Caco-2 (cell line): ENCODE measurements at regions not wholly inside any gene's neighbourhood (a gene's known extent, or its start where the extent isn't known, plus 50 kb on each side); places are given as distances from the start of the nearest gene placed in this dataset.

ENCODE experiments used
- BruUV-seq: library from RNA; stranded (reverse); fragments of 400-500 nt; replicated peaks from 2 replicates; lab custom pipeline; 2021; lab: Mats Ljungman, UMichigan
- CTCF ChIA-PET: fragments of 300-600 bp; sonication (Branson Sonifier 250); formaldehyde crosslinking; loops from one replicate; lab custom pipeline; 2022; ENCODE audit warnings: antibody characterized with exemption; lab: Charles Lee
- POLR2A ChIA-PET: fragments of 300-600 bp; sonication (Branson Sonifier 250); formaldehyde crosslinking; loops from one replicate; lab custom pipeline; 2022; ENCODE audit warnings: antibody characterized with exemption; lab: Charles Lee
- DNase-seq, 2 experiments: peaks; one replicate each; pipeline versions ENCODE4 v3.0.0 to v3.0.0-alpha.2; 2020 to 2022
- H3K27me3 ChIP-seq: replicated peaks from 2 replicates; pipeline ENCODE4 v1.6.0; 2011; ENCODE audit warnings: low read length; ENCODE audit not compliant: control insufficient read depth, insufficient read depth
- H3K36me3 ChIP-seq: 2 replicates; pipeline ENCODE4 v1.5.1; 2011; ENCODE audit warnings: low read length; ENCODE audit not compliant: control insufficient read depth, insufficient read depth
- H3K4me1 ChIP-seq: fragments of 250-450 bp; sonication (Bioruptor Pico); 2 replicates; pipeline ENCODE4 v1.5.1; 2020; ENCODE audit warnings: mild to moderate bottlenecking
- H3K4me3 ChIP-seq: 2 replicates; pipeline ENCODE4 v1.5.1; 2011; ENCODE audit warnings: low read depth, mild to moderate bottlenecking, control low read depth, low read length
- H3K9me3 ChIP-seq: fragments of 250-450 bp; sonication (Bioruptor Pico); 2 replicates; pipeline ENCODE4 v1.5.1; 2020; ENCODE audit warnings: mild to moderate bottlenecking, moderate library complexity
- H3K27ac Mint-ChIP-seq: one replicate; pipeline ENCODE4 v1.8.0; 2022; ENCODE audit warnings: mixed read lengths; ENCODE audit not compliant: unreplicated experiment
- H3K27me3 Mint-ChIP-seq: one replicate; pipeline ENCODE4 v1.8.0; 2022; ENCODE audit warnings: mixed read lengths; ENCODE audit not compliant: insufficient read depth, unreplicated experiment
- H3K36me3 Mint-ChIP-seq: one replicate; pipeline ENCODE4 v1.8.0; 2022; ENCODE audit warnings: mild to moderate bottlenecking, mixed read lengths; ENCODE audit not compliant: insufficient read depth, unreplicated experiment
- H3K4me1 Mint-ChIP-seq: one replicate; pipeline ENCODE4 v1.8.0; 2022; ENCODE audit warnings: low read depth, mixed read lengths; ENCODE audit not compliant: unreplicated experiment
- H3K4me3 Mint-ChIP-seq: one replicate; pipeline ENCODE4 v1.8.0; 2022; ENCODE audit warnings: mild to moderate bottlenecking, moderate library complexity, mixed read lengths; ENCODE audit not compliant: unreplicated experiment
- H3K9me3 Mint-ChIP-seq: one replicate; pipeline ENCODE4 v1.8.0; 2022; ENCODE audit warnings: mixed read lengths; ENCODE audit not compliant: unreplicated experiment
- CTCF ChIP-seq, 2 experiments: fragments of 200-600 bp in 1 of 2; IDR thresholded peaks; 1 replicate in 1 of 2; 2 replicates in 1 of 2; pipeline versions ENCODE4 v1.5.1 to v1.8.0; 2011 to 2022; ENCODE audit warnings: antibody characterized with exemption in 1 of 2, control low read depth in 1 of 2, inconsistent platforms in 1 of 2, low read depth in 1 of 2, low read length in 1 of 2, mild to moderate bottlenecking in 1 of 2, moderate library complexity in 1 of 2; ENCODE audit not compliant: insufficient read depth in 1 of 2, severe bottlenecking in 1 of 2, unreplicated experiment in 1 of 2
- intact Hi-C: fragments of 100-400 bp; cut with micrococcal nuclease; formaldehyde crosslinking; loops from one replicate; pipeline ENCODE4 v1.10.0; 2022; ENCODE audit not compliant: unreplicated experiment

DNA sequence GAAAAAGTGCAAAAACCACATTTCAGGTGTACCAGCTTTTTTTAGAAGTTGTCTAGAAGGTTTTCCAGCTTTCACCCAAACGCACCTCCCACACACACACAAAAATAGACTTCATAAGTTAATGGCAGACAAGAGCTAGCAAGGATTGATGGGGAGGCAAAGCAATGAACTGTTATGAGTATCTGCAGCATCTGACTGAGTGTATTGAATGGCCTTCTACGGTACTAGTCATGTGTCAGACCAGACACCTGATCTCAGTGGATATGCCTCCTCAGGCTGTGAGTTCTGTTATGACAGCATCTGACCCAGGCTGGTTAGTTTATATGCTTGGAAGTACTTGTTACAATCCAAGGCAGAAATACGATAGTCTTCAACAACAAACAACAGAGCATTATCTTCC is 406.1 kb upstream of the AUTS2 start:
- no TSS peak for BruUV-seq

GRCh38 chr7:69193061-69193460 is 405.2 kb upstream of the AUTS2 start:
- Mint-ChIP-seq H3K36me3 (no peaks in the 10 kb centered on the region), H3K27me3 (no peaks in the 10 kb centered on the region), H3K27ac (no peak overlapping the region), H3K4me1 (no peaks in the 10 kb centered on the region), H3K4me3 (no peak overlapping the region), H3K9me3 (peaks cover 29% of the 10 kb centered on the region)
- Histone ChIP-seq H3K27me3 (no peaks in the 10 kb centered on the region), H3K4me3 (no peak overlapping the region), H3K4me1 (no peaks in the 10 kb centered on the region), H3K36me3 (no peaks in the 10 kb centered on the region), H3K9me3 (peaks cover 7% of the 10 kb centered on the region; the same call in 1 of the 2 replicates)
- DNase-seq = no peak
- CTCF ChIA-PET = no interaction called here
- no peak for TF ChIP-seq CTCF (IDR thresholded peaks at IDR 0.05; ENCODE audit: insufficient read depth in 1 of 2, low read depth in 1 of 2, low read length in 1 of 2, severe bottlenecking in 1 of 2, unreplicated experiment in 1 of 2)
- POLR2A ChIA-PET = no interaction called here
- BruUV-seq = no TSS peak
- intact Hi-C loops = no loop called here

More for the DNA sequence above, 406.1 kb upstream of the AUTS2 start:
- Histone ChIP-seq H3K4me1 (no peaks in the 10 kb centered on the region), H3K9me3 (peaks cover 10% of the 10 kb centered on the region; the same call in 1 of the 2 replicates), H3K36me3 (no peaks in the 10 kb centered on the region), H3K4me3 (no peak overlapping the region), H3K27me3 (no peaks in the 10 kb centered on the region)
- POLR2A ChIA-PET = no interaction called here
- intact Hi-C loops = no loop called here
- Mint-ChIP-seq H3K36me3 (no peaks in the 10 kb centered on the region), H3K4me3 (no peak overlapping the region), H3K27ac (no peak overlapping the region), H3K27me3 (no peaks in the 10 kb centered on the region), H3K4me1 (no peaks in the 10 kb centered on the region), H3K9me3 (peaks cover 29% of the 10 kb centered on the region)
- CTCF ChIA-PET = no interaction called here
- no peak for TF ChIP-seq CTCF (IDR thresholded peaks at IDR 0.05; ENCODE audit: insufficient read depth in 1 of 2, low read depth in 1 of 2, low read length in 1 of 2, severe bottlenecking in 1 of 2, unreplicated experiment in 1 of 2)
- DNase-seq = no peak

GRCh38 chr7:69196593-69196992 is 401.7 kb upstream of the AUTS2 start:
- Histone ChIP-seq H3K9me3 (peaks cover 18% of the 10 kb centered on the region; the same call in 1 of the 2 replicates), H3K36me3 (no peaks in the 10 kb centered on the region), H3K27me3 (no peaks in the 10 kb centered on the region), H3K4me1 (no peaks in the 10 kb centered on the region), H3K4me3 (no peak overlapping the region)
- no peaks in the 10 kb centered on the region for H3K4me1 Mint-ChIP-seq
- H3K27ac Mint-ChIP-seq = no peak overlapping the region
- TF ChIP-seq CTCF (IDR thresholded peaks at IDR 0.05; ENCODE audit: insufficient read depth in 1 of 2, low read depth in 1 of 2, low read length in 1 of 2, severe bottlenecking in 1 of 2, unreplicated experiment in 1 of 2) = no peak
- ChIA-PET POLR2A (no interaction called here), CTCF (no interaction called here)
- no peaks in the 10 kb centered on the region for H3K36me3 Mint-ChIP-seq
- H3K4me3 Mint-ChIP-seq = no peak overlapping the region
- no peak for DNase-seq
- peaks cover 47% of the 10 kb centered on the region for H3K9me3 Mint-ChIP-seq
- intact Hi-C loops = no loop called here
- BruUV-seq = no TSS peak
- no peaks in the 10 kb centered on the region for H3K27me3 Mint-ChIP-seq
